ENCODE measurements at regions not wholly inside any gene's neighbourhood (a gene's known extent, or its start where the extent isn't known, plus 50 kb on each side); places are given as distances from the start of the nearest gene placed in this dataset.

DNA sequence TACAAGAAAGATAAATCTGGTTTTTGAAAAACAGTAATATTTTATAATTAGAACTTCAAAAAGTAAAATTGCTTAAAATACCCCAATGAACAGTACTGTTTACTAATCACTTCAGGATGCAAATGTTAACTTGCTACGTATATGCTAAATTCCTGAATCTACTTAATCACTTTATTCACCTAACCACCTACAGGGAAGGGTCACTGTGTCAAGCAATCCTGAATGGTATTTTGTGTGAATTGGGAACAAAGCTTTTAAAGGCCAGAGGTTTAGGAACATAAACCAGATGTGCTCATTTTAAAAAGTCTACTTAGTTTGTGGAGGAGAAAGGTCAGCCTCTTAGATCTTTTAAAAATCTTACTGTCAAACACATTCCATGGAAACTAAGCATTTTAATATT is 1143.0 kb upstream of the ADGRL2 start:
- no peak for DNase-seq

- DNase-seq = no peak
Measured at GRCh38 chr1:80657044-80657643, 1143.6 kb upstream of the ADGRL2 start.

DNA sequence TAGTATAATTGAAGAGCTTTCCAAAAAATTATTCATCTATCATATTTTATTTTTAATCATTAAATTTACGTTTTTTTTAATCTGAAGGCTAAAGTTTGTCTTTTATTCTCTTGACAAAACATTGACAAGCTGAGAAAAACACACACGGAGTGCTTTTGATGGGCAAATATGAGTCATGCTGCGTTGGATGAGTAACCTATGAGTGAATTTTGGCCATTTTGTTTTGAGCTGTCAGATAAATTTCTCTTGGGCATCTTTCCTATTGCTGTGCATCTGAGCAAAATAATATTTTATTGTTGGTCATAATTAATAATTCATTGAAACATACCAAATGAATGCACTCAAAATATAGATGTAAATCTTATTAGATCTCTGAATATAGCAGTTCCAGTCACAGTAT is 1144.1 kb upstream of the ADGRL2 start:
- DNase-seq = no peak

DNA sequence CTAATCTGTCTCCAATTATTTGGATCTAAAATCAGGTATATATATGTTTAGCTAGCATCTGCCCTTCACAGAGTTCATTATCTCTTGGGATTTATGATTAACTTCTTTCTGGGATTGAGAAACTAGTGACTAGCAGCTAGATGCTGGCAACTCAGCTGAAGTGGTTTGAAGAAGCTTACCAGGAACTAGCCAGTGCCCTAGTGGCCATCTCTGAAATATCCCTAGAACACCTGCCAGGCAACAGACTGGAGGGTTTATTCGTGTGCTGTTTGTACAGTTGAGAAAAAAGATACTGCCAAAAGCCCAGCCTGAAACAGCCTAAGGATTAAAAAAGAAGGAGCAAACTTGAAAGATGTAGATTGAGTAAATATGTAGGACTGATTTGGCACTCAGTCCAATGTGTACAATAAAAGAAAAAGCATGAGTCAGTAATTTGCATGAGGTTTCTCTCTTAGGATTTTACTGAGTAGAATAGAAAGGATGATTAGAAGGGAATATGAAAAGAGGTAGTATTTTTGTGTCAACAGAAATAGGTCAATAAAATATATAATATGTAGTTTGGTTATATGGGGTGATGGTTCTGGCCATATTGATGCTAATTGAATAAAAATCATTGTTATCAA is 1144.6 kb upstream of the ADGRL2 start:
- DNase-seq = no peak

DNA sequence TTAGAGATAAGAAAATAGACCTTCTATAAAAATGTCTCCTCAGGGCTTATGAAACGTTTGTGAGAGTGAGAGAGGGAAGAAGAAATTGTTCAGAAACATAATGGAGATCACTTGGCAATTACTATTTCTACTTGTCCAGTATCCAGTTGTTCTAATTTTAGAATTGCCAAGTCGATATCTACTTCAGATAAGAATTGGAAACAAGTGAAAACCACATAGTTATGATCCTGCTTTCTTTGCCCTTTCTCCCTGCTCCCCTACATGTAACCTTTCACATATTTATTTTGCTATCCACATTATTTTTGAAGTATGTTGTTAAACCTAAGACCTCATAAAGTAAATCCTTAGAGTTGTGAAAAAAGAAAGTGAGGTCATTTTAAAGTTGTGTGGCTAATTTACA is 1154.7 kb upstream of the ADGRL2 start:
- no peak for DNase-seq

DNA sequence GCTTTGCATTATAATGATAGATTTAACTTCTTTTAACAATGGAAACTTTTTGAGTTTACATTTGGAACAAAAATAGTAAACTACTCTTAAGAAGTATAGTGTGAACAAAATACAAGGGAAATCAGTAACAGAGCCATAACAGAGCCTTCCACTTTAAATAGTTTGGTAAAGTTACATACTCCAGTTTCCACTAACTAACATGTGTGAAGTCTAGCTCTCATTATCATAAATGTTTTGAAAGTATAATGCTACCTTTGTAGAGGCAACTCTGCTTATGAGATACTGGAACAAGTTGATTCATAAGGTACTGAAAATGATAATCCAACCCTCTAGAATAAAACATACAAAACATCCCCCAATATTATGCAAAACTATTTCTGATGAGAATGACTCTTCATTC is 1155.1 kb upstream of the ADGRL2 start:
- no peak for DNase-seq

- no peak for DNase-seq
Measured at GRCh38 chr1:80640978-80641377, 1159.8 kb upstream of the ADGRL2 start.

DNA sequence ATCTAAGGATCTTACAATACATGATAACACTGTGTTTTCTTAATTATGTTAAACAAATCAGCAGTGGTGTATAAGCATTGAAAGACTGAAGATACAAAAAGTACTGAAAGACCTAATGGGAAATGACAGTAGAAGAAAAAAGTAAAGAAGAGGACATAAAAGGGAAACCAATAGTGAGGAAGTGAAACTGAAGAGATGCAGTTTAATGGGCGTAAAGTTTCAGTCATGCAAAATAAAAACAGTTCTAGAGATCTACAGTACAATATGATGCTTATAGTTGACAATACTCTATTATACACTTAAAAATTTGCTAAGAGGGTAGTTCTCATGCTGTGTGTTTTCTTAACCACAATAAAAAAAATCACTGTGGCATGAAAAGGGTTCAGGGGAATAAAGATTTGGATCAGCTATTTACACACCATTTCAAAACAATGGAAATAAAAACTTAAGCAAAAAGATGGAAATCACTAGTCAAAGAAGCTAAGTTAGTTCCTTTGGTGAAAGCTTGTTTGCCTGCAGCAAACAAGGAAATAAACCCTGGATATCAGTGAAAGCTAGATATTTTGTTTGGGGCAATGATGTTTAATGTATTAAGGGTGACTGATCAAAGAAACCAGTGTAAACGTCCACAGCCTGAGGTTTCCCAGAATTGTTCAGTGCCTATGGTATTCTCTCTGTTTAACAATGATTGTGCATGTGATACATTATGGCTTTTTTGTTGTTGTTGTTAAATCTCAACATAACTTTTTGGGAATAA is 1160.8 kb upstream of the ADGRL2 start:
- DNase-seq = no peak

GRCh38 chr1:80633947-80634706 is 1166.6 kb upstream of the ADGRL2 start:
- no peak for DNase-seq

- DNase-seq = no peak
Measured at GRCh38 chr1:80632284-80632683, 1168.5 kb upstream of the ADGRL2 start.

DNA sequence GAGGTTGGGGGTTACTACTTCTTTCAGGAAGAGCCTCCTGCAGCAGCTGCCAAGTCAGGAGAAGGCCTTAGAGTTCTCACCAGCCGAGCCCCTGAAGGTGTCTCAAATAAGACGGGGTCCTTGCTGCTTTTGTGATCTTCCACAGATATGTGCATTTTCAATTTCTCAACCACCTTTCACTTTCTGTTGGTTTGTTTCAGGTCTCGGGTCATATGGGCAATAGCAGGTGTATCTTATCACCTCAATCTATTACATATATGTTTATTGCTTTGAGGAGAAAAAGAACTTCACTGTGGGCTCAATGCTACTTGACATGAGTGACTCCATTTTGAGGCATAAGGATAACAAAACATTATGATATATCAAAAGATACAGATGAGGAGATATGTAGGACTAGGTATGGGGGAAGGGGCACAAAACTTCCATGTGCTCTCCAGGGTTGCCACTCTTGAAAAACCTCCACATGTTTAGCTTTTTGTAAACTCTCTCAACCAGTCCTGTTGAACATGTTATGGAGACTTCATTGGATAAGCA is 1171.4 kb upstream of the ADGRL2 start:
- DNase-seq = no peak

GRCh38 chr1:80624682-80625081 is 1176.1 kb upstream of the ADGRL2 start:
- DNase-seq = no peak

- no peak for DNase-seq
Measured at GRCh38 chr1:80607064-80607463, 1193.7 kb upstream of the ADGRL2 start.

GRCh38 chr1:80594013-80594412 is 1206.7 kb upstream of the ADGRL2 start:
- DNase-seq = no peak

- no peak for DNase-seq
Measured at GRCh38 chr1:80593197-80593596, 1207.5 kb upstream of the ADGRL2 start.

DNA sequence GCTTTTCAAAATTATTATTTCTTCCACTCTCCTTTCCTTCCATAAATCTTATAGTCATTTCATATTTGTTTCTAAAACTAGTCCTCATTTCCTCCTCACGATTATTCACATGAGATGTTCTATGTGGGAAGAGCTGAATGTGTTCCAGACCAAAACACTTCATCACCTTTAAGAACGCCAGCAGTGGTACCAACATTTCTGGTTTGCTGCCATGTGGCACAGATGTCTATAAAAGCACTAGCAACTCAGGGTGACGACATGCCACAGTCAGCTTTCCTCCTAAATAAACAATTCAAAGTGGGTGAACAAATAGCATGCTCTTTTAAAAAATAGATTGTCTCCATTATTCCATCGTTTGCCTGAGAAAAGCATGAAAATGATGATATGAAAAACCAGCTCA is 1217.8 kb upstream of the ADGRL2 start:
- DNase-seq = no peak

DNA sequence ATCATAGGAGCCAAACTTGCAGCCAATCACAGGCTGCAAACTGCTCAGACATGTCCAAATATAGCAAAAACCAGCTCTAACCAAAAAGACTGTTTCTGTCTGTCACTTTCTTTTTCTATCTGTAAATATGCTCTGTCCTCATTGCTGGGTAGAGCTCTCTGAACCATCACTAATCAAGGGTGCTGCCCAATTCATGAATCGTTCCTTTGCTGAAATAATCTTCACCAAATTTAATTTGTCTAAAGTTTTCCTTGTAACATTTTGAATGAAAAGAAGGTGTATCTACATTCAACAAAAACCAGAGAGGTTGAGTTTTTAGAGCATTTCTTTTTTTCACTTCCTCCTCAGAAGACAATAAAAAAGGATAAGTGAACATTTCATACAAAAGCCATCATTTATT is 1221.7 kb upstream of the ADGRL2 start:
- DNase-seq = no peak

GRCh38 chr1:80566867-80567266 is 1233.9 kb upstream of the ADGRL2 start:
- DNase-seq = no peak

DNA sequence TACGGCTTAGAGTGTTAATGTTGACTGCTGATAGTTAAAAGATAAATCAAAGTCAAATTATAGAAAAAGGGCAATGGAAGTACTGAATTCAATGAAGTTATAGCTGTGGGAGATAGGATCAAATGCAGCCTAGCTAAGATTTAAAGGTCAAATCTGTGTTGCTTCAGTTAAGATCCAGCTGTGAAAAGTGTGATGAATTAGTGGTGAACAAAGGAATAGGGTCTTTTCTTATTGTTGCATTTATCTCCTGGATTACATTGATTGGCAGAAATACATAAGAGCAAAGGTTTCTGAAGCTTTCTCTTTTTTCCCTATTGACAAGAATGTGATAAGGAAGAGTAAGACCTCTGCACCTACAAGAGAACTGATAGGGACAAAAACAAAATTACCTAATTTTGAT is 1234.6 kb upstream of the ADGRL2 start:
- no peak for DNase-seq

GRCh38 chr1:80565406-80565805 is 1235.3 kb upstream of the ADGRL2 start:
- no peak for DNase-seq

DNA sequence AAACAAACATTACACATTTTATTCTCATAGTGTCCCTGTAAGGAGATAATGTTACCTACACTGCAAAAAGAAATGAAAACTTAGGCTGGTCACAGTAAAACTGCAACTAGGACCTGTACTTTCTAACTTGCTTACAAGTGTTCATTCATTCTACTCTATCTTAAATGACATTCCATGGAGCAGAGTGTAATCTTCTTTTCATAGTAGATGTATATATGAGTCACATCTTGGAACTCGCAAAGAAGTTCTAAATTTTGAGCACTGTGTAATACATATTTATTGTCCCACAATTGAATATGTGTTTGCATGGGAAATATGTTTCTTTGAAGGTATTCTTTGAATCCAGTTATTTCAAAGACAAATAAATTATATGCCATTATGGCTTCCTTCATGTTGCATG is 1258.5 kb upstream of the ADGRL2 start:
- no peak for DNase-seq

DNA sequence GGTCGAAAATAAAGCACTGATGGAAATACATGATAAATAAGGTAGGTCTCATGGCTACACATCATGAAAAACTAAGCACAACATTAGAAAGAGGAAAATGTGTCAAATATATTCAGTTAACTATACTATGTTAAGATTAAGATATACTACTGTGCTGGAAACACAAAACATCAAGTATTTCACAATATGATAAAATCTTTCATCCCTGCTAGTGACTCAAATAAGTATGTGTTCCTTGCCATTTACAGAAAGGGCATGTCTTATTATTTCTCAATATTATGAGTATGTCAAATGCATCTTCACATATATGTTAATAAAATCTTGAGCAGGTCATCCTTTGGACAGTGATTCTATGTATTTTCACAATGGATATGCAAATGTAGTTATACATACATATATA is 1260.1 kb upstream of the ADGRL2 start:
- DNase-seq = no peak

DNA sequence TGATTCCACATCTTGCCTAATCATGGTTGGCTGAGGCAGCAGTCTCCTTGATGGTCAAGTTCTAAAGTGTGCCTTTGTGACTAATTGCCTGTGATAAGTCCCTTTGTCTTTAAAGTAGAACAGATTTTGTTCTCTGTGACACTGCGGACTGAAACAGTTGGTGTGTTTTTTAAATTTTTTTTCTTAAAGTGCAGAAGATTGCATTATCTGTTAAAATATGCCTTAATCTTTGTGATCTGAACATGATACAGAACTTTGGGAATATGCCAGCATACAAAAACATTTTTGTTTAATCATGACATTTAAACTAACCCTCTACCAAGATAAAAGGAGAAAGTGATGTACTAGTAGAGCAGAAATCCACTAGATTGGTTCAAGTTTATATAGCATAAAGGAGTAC is 1260.6 kb upstream of the ADGRL2 start:
- DNase-seq = no peak
